Activated T-cell treated with anti-CD3 and anti-CD28 coated beads, Interleukin-2, amount 50 U/mL, for 48 hours (primary cell): ENCODE measurements at regions not wholly inside any gene's neighbourhood (a gene's known extent, or its start where the extent isn't known, plus 50 kb on each side); places are given as distances from the start of the nearest gene placed in this dataset.

Source experiments
- DNase-seq, 2 experiments: peaks; one replicate each; pipeline ENCODE4 v3.0.0-alpha.2; 2020

- no peak for DNase-seq
Measured at GRCh38 chr12:77488041-77488620, 342.6 kb upstream of the NAV3 start.

- DNase-seq = no peak
Measured at GRCh38 chr12:77486872-77487271, 343.8 kb upstream of the NAV3 start.

- no peak for DNase-seq
Measured at GRCh38 chr12:77485961-77486854, 344.5 kb upstream of the NAV3 start.

GRCh38 chr12:77481687-77482086 is 349.0 kb upstream of the NAV3 start:
- no peak for DNase-seq

GRCh38 chr12:77477907-77478533 is 352.7 kb upstream of the NAV3 start:
- DNase-seq = no peak

GRCh38 chr12:77471801-77472200 is 358.9 kb upstream of the NAV3 start:
- DNase-seq = no peak

- no peak for DNase-seq
Measured at GRCh38 chr12:77469578-77470333, 360.9 kb upstream of the NAV3 start.

- no peak for DNase-seq
Measured at GRCh38 chr12:77442633-77443032, 377.3 kb upstream of the E2F7 start.

GRCh38 chr12:77439749-77440148 is 374.4 kb upstream of the E2F7 start:
- DNase-seq = no peak

GRCh38 chr12:77438644-77439043 is 373.3 kb upstream of the E2F7 start:
- DNase-seq = no peak

GRCh38 chr12:77437206-77437605 is 371.8 kb upstream of the E2F7 start:
- DNase-seq = no peak

- no peak for DNase-seq
Measured at GRCh38 chr12:77435446-77436091, 370.2 kb upstream of the E2F7 start.

GRCh38 chr12:77433799-77434198 is 368.4 kb upstream of the E2F7 start:
- no peak for DNase-seq

GRCh38 chr12:77429426-77429825 is 364.1 kb upstream of the E2F7 start:
- DNase-seq = no peak

GRCh38 chr12:77421152-77421551 is 355.8 kb upstream of the E2F7 start:
- DNase-seq = no peak

GRCh38 chr12:77409551-77409950 is 344.2 kb upstream of the E2F7 start:
- no peak for DNase-seq

- DNase-seq = no peak
Measured at GRCh38 chr12:77407931-77408330, 342.6 kb upstream of the E2F7 start.

- no peak for DNase-seq
Measured at GRCh38 chr12:77406219-77406905, 341.0 kb upstream of the E2F7 start.

- DNase-seq = no peak
Measured at GRCh38 chr12:77402716-77403115, 337.3 kb upstream of the E2F7 start.

- DNase-seq = no peak
Measured at GRCh38 chr12:77401770-77402081, 336.4 kb upstream of the E2F7 start.

- no peak for DNase-seq
Measured at GRCh38 chr12:77401064-77401769, 335.8 kb upstream of the E2F7 start.
